ENCODE measurements at regions not wholly inside any gene's neighbourhood (a gene's known extent, or its start where the extent isn't known, plus 50 kb on each side); places are given as distances from the start of the nearest gene placed in this dataset.

GRCh38 chr3:18687286-18687685 is 262.1 kb upstream of the SATB1 start:
- no peak for TF ChIP-seq CTCF (IDR thresholded peaks at IDR 0.05; ENCODE audit: borderline replicate concordance, insufficient read depth, low read depth, low read length)

GRCh38 chr3:18683900-18684299 is 258.8 kb upstream of the SATB1 start:
- no peak overlapping the region for H3K4me3 ChIP-seq (ENCODE audit: low read depth, low read length)
- no peak for TF ChIP-seq CTCF (IDR thresholded peaks at IDR 0.05; ENCODE audit: borderline replicate concordance, insufficient read depth, low read depth, low read length)

More at GRCh38 chr3:18687286-18687685, 262.1 kb upstream of the SATB1 start:
- H3K4me3 ChIP-seq (ENCODE audit: low read depth, low read length): no peak overlapping the region

DNA sequence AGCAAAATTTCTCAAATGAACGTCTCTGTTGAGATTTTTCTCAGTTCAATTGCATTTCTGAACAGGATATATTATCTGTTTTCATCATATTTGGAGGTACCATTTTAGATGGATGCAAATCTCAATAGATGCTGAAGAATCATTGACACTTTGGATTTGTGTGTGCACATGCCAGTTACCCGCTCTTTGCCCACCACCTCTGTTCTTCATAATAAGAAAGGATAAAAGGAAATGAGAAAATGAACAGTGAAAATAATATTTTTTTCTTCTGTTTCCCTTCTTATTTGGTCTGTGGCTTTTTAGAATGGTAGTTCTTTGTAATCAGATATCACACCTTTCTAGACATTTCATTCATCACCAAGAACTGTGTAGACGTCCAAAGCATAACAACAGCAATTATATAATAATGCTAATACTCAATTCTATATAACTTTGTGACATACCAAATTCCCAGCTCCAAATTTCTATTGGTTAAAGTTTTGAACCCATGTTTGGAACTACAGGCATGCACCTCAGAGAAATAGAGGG is 256.7 kb upstream of the SATB1 start:
- H3K4me3 ChIP-seq (ENCODE audit: low read depth, low read length): no peak overlapping the region
- TF ChIP-seq CTCF (IDR thresholded peaks at IDR 0.05; ENCODE audit: borderline replicate concordance, insufficient read depth, low read depth, low read length): no peak

- no peak overlapping the region for H3K4me3 ChIP-seq (ENCODE audit: low read depth, low read length)
- no peak for TF ChIP-seq CTCF (IDR thresholded peaks at IDR 0.05; ENCODE audit: borderline replicate concordance, insufficient read depth, low read depth, low read length)
Measured at GRCh38 chr3:18680758-18681157, 255.6 kb upstream of the SATB1 start.

- no peak for TF ChIP-seq CTCF (IDR thresholded peaks at IDR 0.05; ENCODE audit: borderline replicate concordance, insufficient read depth, low read depth, low read length)
- H3K4me3 ChIP-seq (ENCODE audit: low read depth, low read length): no peak overlapping the region
Measured at GRCh38 chr3:18679238-18679637, 254.1 kb upstream of the SATB1 start.

DNA sequence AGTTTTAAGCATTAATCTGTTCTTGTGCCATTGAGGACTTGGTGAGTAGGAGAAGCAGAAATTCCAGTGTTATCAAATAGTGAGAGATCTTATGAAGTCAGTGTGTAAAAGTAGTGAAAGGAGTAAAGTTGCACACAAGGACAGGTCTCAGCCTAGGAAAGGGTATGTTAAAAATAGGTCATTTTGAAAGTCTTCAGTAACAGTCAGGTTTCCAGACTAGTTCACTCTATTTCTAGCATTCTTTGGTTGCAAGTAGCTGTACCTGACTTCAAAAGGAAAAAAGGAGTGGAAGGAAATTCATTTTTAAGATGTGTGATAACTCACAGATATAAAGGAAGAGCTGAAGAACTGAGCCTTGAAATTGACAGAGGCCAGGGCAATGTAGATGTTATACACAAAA is 250.1 kb upstream of the SATB1 start:
- H3K4me3 ChIP-seq (ENCODE audit: low read depth, low read length): no peak overlapping the region
- no peak for TF ChIP-seq CTCF (IDR thresholded peaks at IDR 0.05; ENCODE audit: borderline replicate concordance, insufficient read depth, low read depth, low read length)

- no peak for TF ChIP-seq CTCF (IDR thresholded peaks at IDR 0.05; ENCODE audit: borderline replicate concordance, insufficient read depth, low read depth, low read length)
- no peak overlapping the region for H3K4me3 ChIP-seq (ENCODE audit: low read depth, low read length)
Measured at GRCh38 chr3:18672561-18672960, 247.4 kb upstream of the SATB1 start.
